ENCODE measurements at regions not wholly inside any gene's neighbourhood (a gene's known extent, or its start where the extent isn't known, plus 50 kb on each side); places are given as distances from the start of the nearest gene placed in this dataset.

DNA sequence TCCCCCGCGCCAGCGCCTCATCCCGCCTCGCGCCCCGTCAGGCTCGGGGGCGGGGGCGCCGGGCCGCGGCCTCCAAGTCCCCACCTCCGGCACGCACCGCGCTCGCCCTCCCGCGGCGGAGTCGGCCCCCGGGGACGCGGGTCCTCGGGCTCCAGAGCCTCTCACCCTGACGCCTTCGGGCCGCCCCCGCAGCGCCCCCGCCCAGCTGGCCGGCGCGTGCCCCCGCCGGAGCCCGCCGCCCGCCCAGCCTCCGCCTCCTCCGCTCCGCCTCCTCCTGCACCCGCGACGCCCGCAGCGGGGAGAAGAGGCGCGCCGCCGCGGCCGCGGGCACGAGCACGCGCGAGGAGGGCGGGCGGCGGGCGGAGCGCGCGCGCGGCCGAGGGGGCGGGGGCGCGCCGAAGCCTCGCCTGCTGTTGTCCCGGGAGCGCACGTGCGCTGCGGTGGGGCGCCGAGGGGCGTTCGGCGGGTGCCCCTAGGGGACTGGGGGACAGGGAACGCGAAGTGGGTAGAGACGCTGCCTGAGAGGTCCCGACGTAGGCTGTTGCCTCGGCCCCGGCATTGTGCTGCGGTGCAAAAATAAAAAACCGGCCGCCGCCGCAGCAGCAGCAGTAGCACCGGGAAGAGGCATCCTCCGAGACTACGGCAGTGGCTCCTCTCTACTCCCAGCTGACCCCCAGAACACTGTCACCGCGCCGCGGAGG lies 87.4 kb upstream of the ARHGAP32 start (continued):
- TF ChIP-seq ZNF770 (CRISPR knock-in tag; IDR thresholded peaks at IDR 0.05) (no peak), EHMT2 (IDR thresholded peaks at IDR 0.05; ENCODE audit: borderline replicate concordance, low read depth, low read length) (no peak), LCORL (IDR thresholded peaks at IDR 0.05) (no peak), LCORL (CRISPR knock-in tag; IDR thresholded peaks at IDR 0.05) (no peak), U2AF1 (optimal IDR thresholded peaks at IDR 0.05; ENCODE audit: low read depth, low read length) (no peak), ZNF7 (CRISPR knock-in tag; IDR thresholded peaks at IDR 0.05) (no peak), ZZZ3 (CRISPR knock-in tag; IDR thresholded peaks at IDR 0.05; ENCODE audit: borderline replicate concordance) (no peak), NCOA2 (CRISPR knock-in tag; IDR thresholded peaks at IDR 0.05) (no peak), ZIK1 (CRISPR knock-in tag; IDR thresholded peaks at IDR 0.05; ENCODE audit: borderline replicate concordance, low read depth) (no peak; the same call in 1 of the 2 replicates), ISX (CRISPR knock-in tag; conservative IDR thresholded peaks at IDR 0.05) (no peak), SRSF9 (IDR thresholded peaks at IDR 0.05; ENCODE audit: borderline replicate concordance, insufficient read depth, low read depth, low read length, poor library complexity, severe bottlenecking) (no peak), TOE1 (CRISPR knock-in tag; IDR thresholded peaks at IDR 0.05) (no peak), STAT5B (CRISPR knock-in tag; IDR thresholded peaks at IDR 0.05) (no peak), SMAD9 (CRISPR knock-in tag; IDR thresholded peaks at IDR 0.05) (no peak), ZNF260 (CRISPR knock-in tag; IDR thresholded peaks at IDR 0.05; ENCODE audit: borderline replicate concordance, low read depth) (no peak), ZNF558 (CRISPR knock-in tag; IDR thresholded peaks at IDR 0.05; ENCODE audit: borderline replicate concordance) (peak; percentile 62; the same call in 1 of the 2 replicates), SOX5 (CRISPR knock-in tag; IDR thresholded peaks at IDR 0.05; ENCODE audit: borderline replicate concordance) (peak; percentile 19; the same call in 1 of the 2 replicates), CSRNP1 (CRISPR knock-in tag; IDR thresholded peaks at IDR 0.05) (no peak), MXI1 (IDR thresholded peaks at IDR 0.05; ENCODE audit: borderline replicate concordance, low read depth, low read length) (peak; percentile 23; the same call in 1 of the 3 replicates), CEBPG (CRISPR knock-in tag; IDR thresholded peaks at IDR 0.05) (no peak), ZNF331 (CRISPR knock-in tag; IDR thresholded peaks at IDR 0.05) (no peak), U2AF2 (IDR thresholded peaks at IDR 0.05; ENCODE audit: low read depth, low read length) (no peak), MYC (CRISPR knock-in tag; IDR thresholded peaks at IDR 0.05; ENCODE audit: borderline replicate concordance) (peak; percentile 89)
- TF ChIP-seq, protein P1, sequence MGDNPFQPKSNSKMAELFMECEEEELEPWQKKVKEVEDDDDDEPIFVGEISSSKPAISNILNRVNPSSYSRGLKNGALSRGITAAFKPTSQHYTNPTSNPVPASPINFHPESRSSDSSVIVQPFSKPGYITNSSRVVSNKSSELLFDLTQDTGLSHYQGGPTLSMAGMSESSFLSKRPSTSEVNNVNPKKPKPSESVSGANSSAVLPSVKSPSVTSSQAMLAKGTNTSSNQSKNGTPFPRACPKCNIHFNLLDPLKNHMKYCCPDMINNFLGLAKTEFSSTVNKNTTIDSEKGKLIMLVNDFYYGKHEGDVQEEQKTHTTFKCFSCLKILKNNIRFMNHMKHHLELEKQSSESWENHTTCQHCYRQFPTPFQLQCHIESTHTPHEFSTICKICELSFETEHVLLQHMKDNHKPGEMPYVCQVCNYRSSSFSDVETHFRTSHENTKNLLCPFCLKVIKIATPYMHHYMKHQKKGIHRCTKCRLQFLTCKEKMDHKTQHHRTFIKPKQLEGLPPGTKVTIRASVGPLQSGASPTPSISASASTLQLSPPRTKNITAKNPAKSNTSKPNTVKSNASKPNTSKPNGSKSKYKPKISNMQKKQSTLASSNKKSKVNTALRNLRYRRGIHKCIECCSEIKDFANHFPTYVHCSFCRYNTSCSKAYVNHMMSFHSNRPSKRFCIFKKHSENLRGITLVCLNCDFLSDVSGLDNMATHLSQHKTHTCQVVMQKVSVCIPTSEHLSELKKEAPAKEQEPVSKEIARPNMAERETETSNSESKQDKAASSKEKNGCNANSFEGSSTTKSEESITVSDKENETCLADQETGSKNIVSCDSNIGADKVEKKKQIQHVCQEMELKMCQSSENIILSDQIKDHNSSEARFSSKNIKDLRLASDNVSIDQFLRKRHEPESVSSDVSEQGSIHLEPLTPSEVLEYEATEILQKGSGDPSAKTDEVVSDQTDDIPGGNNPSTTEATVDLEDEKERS (CRISPR knock-in tag; IDR thresholded peaks at IDR 0.05) = no peak

All from HepG2 (cell line).